ENCODE measurements at regions not wholly inside any gene's neighbourhood (a gene's known extent, or its start where the extent isn't known, plus 50 kb on each side); places are given as distances from the start of the nearest gene placed in this dataset.

GRCh38 chr2:34481542-34481941 lies 882.4 kb upstream of the FAM98A start:
- Histone ChIP-seq H3K4me1 (ENCODE audit: control insufficient read depth in 1 of 2, insufficient read depth in 2 of 2, low read length in 2 of 2) (no peaks in the 10 kb centered on the region), H3K27ac (ENCODE audit: low read length) (no peak overlapping the region), H3K36me3 (ENCODE audit: control insufficient read depth in 1 of 2, insufficient read depth in 2 of 2, low read length in 2 of 2) (no peaks in the 10 kb centered on the region), H3K9me3 (ENCODE audit: control insufficient read depth in 1 of 2, low read length in 2 of 2) (no peaks in the 10 kb centered on the region), H3K27me3 (ENCODE audit: low read depth, low read length) (no peaks in the 10 kb centered on the region), H3K4me3 (ENCODE audit: low read depth in 1 of 2, low read length in 2 of 2) (no peak overlapping the region)

DNA sequence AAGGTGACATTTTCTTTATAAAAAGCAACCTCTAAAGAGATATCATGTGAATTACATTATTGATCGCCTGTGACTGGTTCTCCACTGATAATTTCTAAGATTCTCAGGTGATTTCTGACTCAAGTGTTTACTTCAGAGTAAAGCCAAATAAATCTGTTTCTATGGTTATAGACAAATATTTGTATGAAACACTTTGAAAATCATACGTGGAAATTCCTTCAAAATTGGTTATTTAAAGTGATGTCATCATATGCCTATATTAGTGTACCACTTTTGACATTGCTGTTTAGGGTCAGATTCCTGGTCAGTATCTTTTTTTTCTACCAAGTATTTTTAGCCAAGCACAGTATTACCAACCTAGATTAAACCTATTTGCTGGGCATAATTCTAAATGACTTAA lies 881.3 kb upstream of the FAM98A start:
- Histone ChIP-seq H3K27me3 (ENCODE audit: low read depth, low read length) (no peaks in the 10 kb centered on the region), H3K27ac (ENCODE audit: low read length) (no peak overlapping the region), H3K36me3 (ENCODE audit: control insufficient read depth in 1 of 2, insufficient read depth in 2 of 2, low read length in 2 of 2) (no peaks in the 10 kb centered on the region), H3K4me1 (ENCODE audit: control insufficient read depth in 1 of 2, insufficient read depth in 2 of 2, low read length in 2 of 2) (no peaks in the 10 kb centered on the region), H3K4me3 (ENCODE audit: low read depth in 1 of 2, low read length in 2 of 2) (no peak overlapping the region), H3K9me3 (ENCODE audit: control insufficient read depth in 1 of 2, low read length in 2 of 2) (no peaks in the 10 kb centered on the region)

- Histone ChIP-seq H3K4me1 (ENCODE audit: control insufficient read depth in 1 of 2, insufficient read depth in 2 of 2, low read length in 2 of 2) (no peaks in the 10 kb centered on the region), H3K27me3 (ENCODE audit: low read depth, low read length) (no peaks in the 10 kb centered on the region)
Measured at GRCh38 chr2:34475156-34475555, 876.1 kb upstream of the FAM98A start.

GRCh38 chr2:34474646-34475045 lies 875.5 kb upstream of the FAM98A start:
- no peaks in the 10 kb centered on the region for H3K4me1 ChIP-seq (ENCODE audit: control insufficient read depth in 1 of 2, insufficient read depth in 2 of 2, low read length in 2 of 2)
- H3K9me3 ChIP-seq (ENCODE audit: control insufficient read depth in 1 of 2, low read length in 2 of 2): no peaks in the 10 kb centered on the region
- H3K36me3 ChIP-seq (ENCODE audit: control insufficient read depth in 1 of 2, insufficient read depth in 2 of 2, low read length in 2 of 2): no peaks in the 10 kb centered on the region
- no peak overlapping the region for H3K27ac ChIP-seq (ENCODE audit: low read length)
- H3K27me3 ChIP-seq (ENCODE audit: low read depth, low read length): no peaks in the 10 kb centered on the region
- H3K4me3 ChIP-seq (ENCODE audit: low read depth in 1 of 2, low read length in 2 of 2): no peak overlapping the region

More at GRCh38 chr2:34475156-34475555, 876.1 kb upstream of the FAM98A start:
- Histone ChIP-seq H3K4me3 (ENCODE audit: low read depth in 1 of 2, low read length in 2 of 2) (no peak overlapping the region), H3K9me3 (ENCODE audit: control insufficient read depth in 1 of 2, low read length in 2 of 2) (no peaks in the 10 kb centered on the region), H3K27ac (ENCODE audit: low read length) (no peak overlapping the region), H3K36me3 (ENCODE audit: control insufficient read depth in 1 of 2, insufficient read depth in 2 of 2, low read length in 2 of 2) (no peaks in the 10 kb centered on the region)

DNA sequence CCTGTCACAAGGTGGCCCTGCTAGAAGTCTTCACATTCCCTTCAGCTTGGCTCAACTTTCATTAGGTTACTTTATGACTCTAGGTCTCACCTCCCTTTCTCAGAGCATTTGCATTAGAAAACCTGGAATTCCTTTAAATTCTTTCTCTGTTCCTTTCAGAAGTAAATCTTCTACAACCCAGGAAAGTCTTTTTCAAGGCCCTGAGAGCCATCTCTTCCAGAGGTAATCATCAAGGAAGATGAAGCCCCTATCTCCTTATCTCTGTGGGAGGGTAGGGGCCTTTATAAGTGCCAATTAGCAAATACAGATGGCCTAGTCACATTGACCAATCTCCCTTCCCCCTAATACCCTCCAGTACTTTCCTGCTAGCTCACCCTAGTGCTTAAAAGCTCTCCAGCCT lies 848.0 kb upstream of the FAM98A start:
- Histone ChIP-seq H3K4me3 (ENCODE audit: low read depth in 1 of 2, low read length in 2 of 2) (no peak overlapping the region), H3K36me3 (ENCODE audit: control insufficient read depth in 1 of 2, insufficient read depth in 2 of 2, low read length in 2 of 2) (no peaks in the 10 kb centered on the region), H3K4me1 (ENCODE audit: control insufficient read depth in 1 of 2, insufficient read depth in 2 of 2, low read length in 2 of 2) (no peaks in the 10 kb centered on the region)

DNA sequence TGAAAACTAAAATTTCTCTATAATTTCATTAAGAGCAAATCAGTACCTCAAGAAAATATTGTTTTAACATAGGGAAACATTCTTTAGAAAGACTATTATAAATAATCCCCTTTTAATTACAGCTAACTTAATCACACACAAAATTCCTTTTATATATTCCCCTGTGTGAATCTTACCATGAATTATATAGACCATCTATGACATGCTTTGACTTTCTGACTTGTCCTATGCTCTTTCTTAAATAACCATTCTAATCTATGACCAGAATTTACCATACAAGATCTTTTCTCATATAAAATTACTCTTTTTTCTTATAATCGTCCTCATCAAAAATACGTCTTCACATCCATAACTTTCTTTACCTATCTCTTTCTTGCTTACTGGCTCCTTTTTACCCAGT lies 824.2 kb upstream of the FAM98A start:
- H3K4me3 ChIP-seq (ENCODE audit: low read depth in 1 of 2, low read length in 2 of 2): no peak overlapping the region
- no peak overlapping the region for H3K27ac ChIP-seq (ENCODE audit: low read length)
- no peaks in the 10 kb centered on the region for H3K9me3 ChIP-seq (ENCODE audit: control insufficient read depth in 1 of 2, low read length in 2 of 2)
- no peaks in the 10 kb centered on the region for H3K36me3 ChIP-seq (ENCODE audit: control insufficient read depth in 1 of 2, insufficient read depth in 2 of 2, low read length in 2 of 2)
- no peaks in the 10 kb centered on the region for H3K27me3 ChIP-seq (ENCODE audit: low read depth, low read length)
- no peaks in the 10 kb centered on the region for H3K4me1 ChIP-seq (ENCODE audit: control insufficient read depth in 1 of 2, insufficient read depth in 2 of 2, low read length in 2 of 2)

More for the DNA sequence above, 848.0 kb upstream of the FAM98A start:
- peaks cover 0 to 7% of the 10 kb centered on the region in 2 donors for H3K9me3 ChIP-seq (ENCODE audit: control insufficient read depth in 1 of 2, low read length in 2 of 2)
- no peak overlapping the region for H3K27ac ChIP-seq (ENCODE audit: low read length)
- H3K27me3 ChIP-seq (ENCODE audit: low read depth, low read length): no peaks in the 10 kb centered on the region

- Histone ChIP-seq H3K27ac (ENCODE audit: low read length) (no peak overlapping the region), H3K27me3 (ENCODE audit: low read depth, low read length) (no peaks in the 10 kb centered on the region), H3K4me1 (ENCODE audit: control insufficient read depth in 1 of 2, insufficient read depth in 2 of 2, low read length in 2 of 2) (no peaks in the 10 kb centered on the region), H3K36me3 (ENCODE audit: control insufficient read depth in 1 of 2, insufficient read depth in 2 of 2, low read length in 2 of 2) (no peaks in the 10 kb centered on the region), H3K4me3 (ENCODE audit: low read depth in 1 of 2, low read length in 2 of 2) (no peak overlapping the region), H3K9me3 (ENCODE audit: control insufficient read depth in 1 of 2, low read length in 2 of 2) (no peaks in the 10 kb centered on the region)
Measured at GRCh38 chr2:34419856-34420255, 820.8 kb upstream of the FAM98A start.

DNA sequence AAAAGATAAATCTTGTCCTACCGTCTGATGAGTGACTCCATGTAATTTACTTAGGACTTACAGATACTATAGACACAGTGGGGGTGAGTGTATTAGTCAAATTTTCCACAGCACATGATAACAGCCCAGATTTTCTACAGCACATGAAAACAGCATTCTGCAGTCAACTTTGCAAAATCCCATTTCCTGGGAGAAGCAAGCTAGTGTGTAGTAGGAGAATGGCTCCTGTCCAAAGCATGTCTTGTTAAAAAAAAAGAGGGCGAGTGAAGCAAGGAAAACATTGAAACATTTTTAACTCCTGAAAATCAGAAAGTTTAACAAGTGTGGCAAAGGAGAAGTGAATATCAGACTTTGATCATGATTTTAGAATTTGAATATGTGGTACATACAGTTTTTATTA lies 817.8 kb upstream of the FAM98A start:
- H3K36me3 ChIP-seq (ENCODE audit: control insufficient read depth in 1 of 2, insufficient read depth in 2 of 2, low read length in 2 of 2): no peaks in the 10 kb centered on the region
- H3K4me3 ChIP-seq (ENCODE audit: low read depth in 1 of 2, low read length in 2 of 2): no peak overlapping the region
- no peaks in the 10 kb centered on the region for H3K9me3 ChIP-seq (ENCODE audit: control insufficient read depth in 1 of 2, low read length in 2 of 2)
- H3K4me1 ChIP-seq (ENCODE audit: control insufficient read depth in 1 of 2, insufficient read depth in 2 of 2, low read length in 2 of 2): no peaks in the 10 kb centered on the region
- no peaks in the 10 kb centered on the region for H3K27me3 ChIP-seq (ENCODE audit: low read depth, low read length)
- H3K27ac ChIP-seq (ENCODE audit: low read length): no peak overlapping the region

DNA sequence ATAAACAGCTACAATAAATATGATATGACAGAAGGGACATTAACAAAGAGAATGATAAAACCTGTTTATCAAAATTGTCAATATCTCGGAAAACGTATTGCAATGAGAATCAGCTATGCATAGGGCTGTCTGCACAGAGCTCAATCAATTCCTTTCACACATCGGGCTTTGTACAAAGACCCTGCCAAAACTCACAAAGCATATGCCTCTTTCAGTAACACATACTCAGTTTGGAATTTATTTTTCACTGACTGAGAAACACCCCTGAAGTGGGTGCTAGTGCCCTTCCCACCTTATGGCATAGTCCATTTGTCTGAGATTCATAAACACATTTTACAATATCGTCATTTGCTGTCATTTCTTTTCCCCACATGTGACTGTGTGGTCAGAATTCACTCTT lies 815.8 kb upstream of the FAM98A start:
- Histone ChIP-seq H3K4me3 (ENCODE audit: low read depth in 1 of 2, low read length in 2 of 2) (no peak overlapping the region), H3K27me3 (ENCODE audit: low read depth, low read length) (no peaks in the 10 kb centered on the region), H3K27ac (ENCODE audit: low read length) (no peak overlapping the region), H3K36me3 (ENCODE audit: control insufficient read depth in 1 of 2, insufficient read depth in 2 of 2, low read length in 2 of 2) (no peaks in the 10 kb centered on the region), H3K4me1 (ENCODE audit: control insufficient read depth in 1 of 2, insufficient read depth in 2 of 2, low read length in 2 of 2) (no peaks in the 10 kb centered on the region), H3K9me3 (ENCODE audit: control insufficient read depth in 1 of 2, low read length in 2 of 2) (no peaks in the 10 kb centered on the region)

DNA sequence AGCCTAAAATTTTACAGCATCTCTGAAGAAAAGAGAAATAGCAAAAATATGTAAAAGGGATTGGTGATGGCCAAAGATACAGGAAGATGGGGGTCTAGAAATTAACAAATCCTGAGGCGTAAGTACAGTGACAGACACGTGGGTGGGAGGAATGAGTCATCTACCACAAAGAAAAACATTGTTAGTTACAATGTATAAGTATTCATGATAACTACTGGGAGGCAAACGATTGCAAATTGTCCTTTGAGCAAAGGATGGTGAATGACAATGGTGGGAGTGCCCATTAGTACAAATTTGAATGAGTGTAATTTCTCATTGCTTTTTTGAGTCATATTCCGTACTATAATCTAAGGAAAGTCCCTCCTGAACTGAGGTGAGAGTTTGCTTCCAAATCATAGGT lies 809.0 kb upstream of the FAM98A start:
- no peaks in the 10 kb centered on the region for H3K4me1 ChIP-seq (ENCODE audit: control insufficient read depth in 1 of 2, insufficient read depth in 2 of 2, low read length in 2 of 2)
- no peak overlapping the region for H3K27ac ChIP-seq (ENCODE audit: low read length)
- no peaks in the 10 kb centered on the region for H3K27me3 ChIP-seq (ENCODE audit: low read depth, low read length)
- H3K4me3 ChIP-seq (ENCODE audit: low read depth in 1 of 2, low read length in 2 of 2): no peak overlapping the region
- no peaks in the 10 kb centered on the region for H3K9me3 ChIP-seq (ENCODE audit: control insufficient read depth in 1 of 2, low read length in 2 of 2)
- no peaks in the 10 kb centered on the region for H3K36me3 ChIP-seq (ENCODE audit: control insufficient read depth in 1 of 2, insufficient read depth in 2 of 2, low read length in 2 of 2)

DNA sequence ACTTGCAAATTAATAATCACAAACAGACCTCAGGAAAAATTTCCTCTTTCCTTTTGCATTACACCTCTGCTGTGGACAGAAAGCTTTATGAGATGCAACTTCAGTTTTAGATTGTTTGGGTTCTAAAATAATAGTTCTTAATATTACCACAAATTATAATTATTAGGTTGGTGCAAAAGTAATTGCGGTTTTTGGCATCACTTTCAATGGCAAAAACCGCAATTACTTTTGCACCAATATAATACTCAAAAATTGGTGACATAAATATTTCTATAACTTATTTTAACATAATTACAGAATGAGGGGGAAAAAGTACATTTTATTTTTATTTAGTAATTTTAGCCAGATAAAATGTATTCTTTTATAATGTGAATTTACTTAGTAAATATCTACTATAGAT lies 804.4 kb upstream of the FAM98A start:
- no peaks in the 10 kb centered on the region for H3K27me3 ChIP-seq (ENCODE audit: low read depth, low read length)
- no peaks in the 10 kb centered on the region for H3K36me3 ChIP-seq (ENCODE audit: control insufficient read depth in 1 of 2, insufficient read depth in 2 of 2, low read length in 2 of 2)
- H3K4me1 ChIP-seq (ENCODE audit: control insufficient read depth in 1 of 2, insufficient read depth in 2 of 2, low read length in 2 of 2): no peaks in the 10 kb centered on the region
- no peak overlapping the region for H3K4me3 ChIP-seq (ENCODE audit: low read depth in 1 of 2, low read length in 2 of 2)
- H3K9me3 ChIP-seq (ENCODE audit: control insufficient read depth in 1 of 2, low read length in 2 of 2): no peaks in the 10 kb centered on the region
- H3K27ac ChIP-seq (ENCODE audit: low read length): no peak overlapping the region

GRCh38 chr2:34402376-34402775 lies 803.3 kb upstream of the FAM98A start:
- no peak overlapping the region for H3K4me3 ChIP-seq (ENCODE audit: low read depth in 1 of 2, low read length in 2 of 2)
- no peaks in the 10 kb centered on the region for H3K9me3 ChIP-seq (ENCODE audit: control insufficient read depth in 1 of 2, low read length in 2 of 2)
- no peaks in the 10 kb centered on the region for H3K27me3 ChIP-seq (ENCODE audit: low read depth, low read length)
- no peaks in the 10 kb centered on the region for H3K4me1 ChIP-seq (ENCODE audit: control insufficient read depth in 1 of 2, insufficient read depth in 2 of 2, low read length in 2 of 2)
- H3K27ac ChIP-seq (ENCODE audit: low read length): no peak overlapping the region
- H3K36me3 ChIP-seq (ENCODE audit: control insufficient read depth in 1 of 2, insufficient read depth in 2 of 2, low read length in 2 of 2): no peaks in the 10 kb centered on the region
